ENCODE measurements at regions not wholly inside any gene's neighbourhood (a gene's known extent, or its start where the extent isn't known, plus 50 kb on each side); places are given as distances from the start of the nearest gene placed in this dataset.

DNA sequence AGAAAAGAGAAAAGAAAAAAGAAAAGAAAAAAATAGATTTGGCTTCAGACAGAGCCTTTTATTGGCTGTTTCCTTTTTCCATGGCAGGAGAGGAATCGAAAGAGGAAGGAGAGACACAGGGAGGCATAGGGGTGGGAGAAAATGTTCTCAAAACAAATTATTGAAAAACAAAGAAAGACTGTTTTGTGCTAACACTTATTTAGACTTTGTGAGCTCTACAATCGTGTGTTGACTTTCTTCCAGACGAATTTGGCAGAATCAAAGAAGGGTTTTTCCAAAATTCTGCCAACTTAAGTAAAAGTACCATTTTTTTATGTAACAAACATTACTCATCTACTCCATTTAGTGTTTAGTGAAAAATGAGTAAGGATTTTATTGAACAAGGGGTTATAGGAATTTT lies 982.2 kb downstream of the REEP3 start:
- DNase-seq = no peak

DNA sequence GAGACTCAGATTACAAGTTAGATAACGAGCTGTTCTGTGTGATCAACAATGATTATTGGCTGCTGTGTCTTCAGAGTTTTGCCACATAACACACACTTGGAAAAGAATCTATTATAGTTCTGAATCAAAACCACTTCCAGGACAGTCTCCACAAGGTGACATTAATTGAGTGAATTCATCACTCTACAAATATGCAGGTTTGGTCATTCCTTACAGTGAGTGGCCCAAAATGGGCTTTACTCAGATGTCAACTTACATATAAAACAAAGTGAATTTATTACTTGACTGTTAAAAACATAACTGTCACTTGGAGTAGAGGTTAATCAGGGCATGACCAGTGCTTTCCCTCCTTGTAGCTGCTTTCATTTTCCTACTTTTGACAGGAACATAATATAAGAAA lies 984.3 kb downstream of the REEP3 start:
- no peak for DNase-seq

DNA sequence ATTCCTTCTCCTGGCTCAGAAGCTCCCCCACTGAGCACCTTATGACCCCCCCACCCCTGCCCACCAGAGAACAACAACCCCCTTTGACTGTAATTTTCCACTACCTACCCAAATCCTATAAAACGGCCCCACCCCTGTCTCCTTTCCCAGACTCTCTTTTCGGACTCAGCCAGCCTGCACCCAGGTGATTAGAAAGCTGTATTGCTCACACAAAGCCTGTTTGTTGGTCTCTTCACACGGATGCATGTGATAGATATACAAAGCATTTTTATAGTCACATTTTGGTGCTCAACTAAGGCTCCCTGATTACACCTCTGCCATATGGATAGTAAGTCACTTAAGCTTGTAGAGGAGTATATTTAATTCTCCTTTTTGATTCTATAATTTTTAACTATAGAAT lies 985.8 kb downstream of the REEP3 start:
- DNase-seq = no peak

DNA sequence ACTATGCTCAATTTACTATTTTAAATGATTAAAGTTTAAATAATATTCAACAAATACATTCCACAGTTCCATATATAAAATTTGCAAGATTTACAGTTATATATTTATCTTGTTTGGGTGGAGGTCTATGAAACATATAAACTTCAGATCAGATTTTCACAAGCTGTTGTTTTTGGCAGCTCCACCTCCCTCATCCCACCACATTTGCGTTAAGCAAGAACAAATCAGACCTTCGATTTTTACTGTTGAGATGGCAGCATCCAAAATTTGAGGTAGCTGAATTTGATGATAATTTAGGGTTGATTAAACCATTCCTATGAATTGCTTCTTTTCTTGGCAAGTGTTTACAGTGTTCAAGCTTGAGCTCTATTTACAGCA lies 986.4 kb downstream of the REEP3 start:
- DNase-seq = no peak

DNA sequence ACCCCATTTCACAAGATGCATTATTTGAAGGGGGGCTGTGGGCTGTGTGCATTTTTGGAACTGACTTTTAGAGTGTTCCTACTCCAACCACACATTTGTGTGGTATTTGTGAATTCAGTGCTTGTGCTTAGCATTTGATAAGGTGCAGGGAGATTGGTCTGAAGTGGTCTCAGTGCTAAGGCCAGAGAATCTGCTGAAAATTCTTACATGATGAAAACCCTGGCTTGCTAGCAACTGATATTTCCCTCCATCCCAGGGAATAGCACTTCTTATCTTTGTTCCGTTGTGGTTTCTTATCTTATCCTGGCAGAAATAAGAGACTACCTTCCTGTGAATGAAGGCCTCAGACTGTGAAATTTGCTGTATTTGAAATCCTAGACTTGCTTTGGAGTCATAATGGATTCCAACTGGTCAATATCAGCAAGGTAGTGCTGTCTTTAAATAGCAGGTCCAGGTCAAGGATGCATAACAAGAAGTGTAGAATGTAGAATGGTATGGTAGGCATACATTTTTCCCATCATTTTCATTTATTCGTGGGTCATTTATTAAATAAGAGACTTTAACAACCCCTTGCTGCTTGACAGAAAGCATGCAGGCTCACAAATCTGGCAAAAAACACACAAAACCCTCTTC lies 986.9 kb downstream of the REEP3 start:
- no peak for DNase-seq

DNA sequence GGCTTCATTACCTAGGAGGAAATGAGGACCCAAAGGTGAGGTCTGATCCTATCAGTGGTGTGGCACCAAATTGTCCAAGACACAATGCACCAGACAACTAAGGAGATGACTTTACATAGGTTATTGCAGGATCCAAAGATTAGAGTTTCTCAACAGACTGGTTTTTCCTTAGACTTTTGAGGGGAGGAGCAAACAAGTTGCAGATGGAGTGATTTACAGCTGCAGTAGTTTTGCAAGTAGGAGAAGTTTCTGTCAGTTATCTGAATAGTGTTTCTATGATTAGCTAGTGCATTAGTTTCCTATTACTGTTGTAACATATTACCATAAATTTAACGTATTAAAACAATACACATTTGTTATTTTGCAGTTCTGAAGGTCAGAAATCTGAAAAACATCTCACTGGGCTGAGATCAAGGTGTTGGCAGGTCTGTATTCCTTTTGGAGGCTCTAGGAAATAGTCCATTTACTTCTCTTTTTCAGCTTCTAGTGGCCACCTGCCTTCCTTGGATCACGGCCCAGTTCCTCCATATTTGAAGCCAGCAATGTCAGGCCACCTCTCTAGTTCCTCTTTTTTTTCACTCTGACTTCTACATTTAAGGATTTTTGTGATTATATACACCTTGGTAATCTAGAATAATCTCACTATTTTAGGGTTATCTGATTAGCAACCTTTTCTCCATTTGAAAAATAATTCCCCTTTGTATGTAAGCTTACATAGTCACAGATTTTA lies 994.9 kb downstream of the REEP3 start:
- peak in 2 of 3 donors; percentile 6 to 8 for DNase-seq

DNA sequence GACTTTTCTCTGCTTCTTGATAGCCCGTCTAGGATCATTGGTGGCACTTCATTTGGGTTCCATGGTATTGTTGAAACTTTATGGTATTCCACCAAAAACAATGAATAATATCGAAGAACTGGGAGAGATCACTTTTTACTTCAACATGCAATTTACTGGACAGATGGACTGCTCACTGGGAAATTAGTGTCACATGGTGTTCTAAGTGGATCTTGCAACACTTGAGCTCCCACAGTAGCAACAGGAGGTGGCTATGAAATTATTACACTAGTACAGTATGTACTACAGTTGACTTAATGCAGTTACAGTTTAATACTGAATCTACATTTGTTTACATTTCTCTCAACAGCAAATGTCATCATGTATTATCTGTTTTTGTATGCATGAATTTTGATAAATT lies 997.3 kb downstream of the REEP3 start:
- DNase-seq = no peak

- no peak for DNase-seq
These were observed 998.2 kb downstream of the REEP3 start for GRCh38 chr10:64519427-64519826.

DNA sequence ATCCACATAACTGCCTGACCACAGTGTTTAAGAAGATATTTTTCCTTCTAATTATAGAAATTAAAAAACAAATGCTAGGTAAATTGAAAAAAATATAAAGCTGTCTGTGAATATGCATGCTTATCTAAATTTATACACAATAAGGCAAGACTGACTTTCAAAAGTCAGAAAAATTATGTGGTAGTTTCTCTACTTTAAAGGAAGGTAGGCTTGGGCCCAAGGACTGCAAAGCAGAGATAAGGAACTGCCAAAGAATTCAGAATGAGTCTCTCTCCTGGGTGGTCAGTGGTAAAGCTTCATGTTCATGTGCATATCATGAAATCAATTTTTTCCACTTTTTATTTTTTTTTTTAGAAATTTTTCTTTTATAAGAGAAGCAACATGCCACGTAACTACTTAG lies 998.6 kb downstream of the REEP3 start:
- DNase-seq = no peak

GRCh38 chr10:64523065-64523759 lies 1002.0 kb downstream of the REEP3 start:
- DNase-seq = no peak

DNA sequence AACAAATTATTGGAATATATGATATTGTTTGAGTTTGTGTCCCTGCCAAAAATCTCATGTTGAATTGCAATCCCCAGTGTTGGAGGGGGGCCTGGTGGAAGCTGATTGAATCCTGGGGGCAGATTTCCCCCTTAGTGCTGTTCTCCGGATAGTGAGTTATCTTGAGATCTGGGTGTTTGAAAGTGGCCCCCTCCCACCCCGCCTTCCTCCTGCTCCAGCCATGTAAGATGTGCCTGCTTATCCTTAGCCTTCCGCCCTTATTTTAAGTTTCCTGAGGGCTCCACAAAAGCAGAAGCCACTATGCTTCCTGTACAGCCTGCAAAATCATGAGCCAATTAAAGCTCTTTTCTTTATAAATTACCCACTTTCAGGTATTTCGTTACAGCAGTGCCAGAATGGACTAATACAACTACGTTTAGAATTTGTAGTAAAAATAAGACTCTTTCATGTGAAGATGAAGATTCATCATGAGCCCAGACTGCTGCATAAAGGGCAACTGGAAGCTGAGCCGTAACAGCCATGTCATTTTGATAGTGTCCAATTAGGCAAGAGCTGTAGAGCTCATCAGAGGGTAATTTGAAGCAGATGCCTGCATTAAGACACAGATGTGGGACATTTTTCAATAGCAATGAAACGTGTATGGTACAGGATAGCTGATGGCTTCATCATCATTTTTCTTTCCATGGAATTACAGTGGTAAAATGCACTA lies 1007.2 kb downstream of the REEP3 start:
- DNase-seq = no peak

GRCh38 chr10:64529003-64529350 lies 1007.8 kb downstream of the REEP3 start:
- DNase-seq = no peak

DNA sequence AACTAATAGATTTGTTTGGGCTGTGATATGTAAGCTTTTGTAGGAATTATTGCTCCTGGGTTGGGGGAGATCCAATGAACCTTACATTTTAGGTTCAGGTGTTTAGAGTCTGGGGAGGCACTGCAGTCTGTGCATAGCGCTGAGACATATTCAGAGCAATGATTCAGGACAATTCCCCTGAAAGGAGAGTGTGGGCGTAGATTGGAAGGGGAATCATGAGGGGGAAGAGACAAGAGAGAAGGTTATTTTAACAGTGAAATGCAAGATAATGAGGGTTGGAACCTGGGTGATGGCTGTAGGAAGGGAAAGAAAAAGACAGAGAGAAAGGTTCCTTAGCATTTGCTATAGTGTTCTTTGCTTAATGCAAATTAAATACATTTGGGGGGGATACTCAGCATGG lies 1013.4 kb downstream of the REEP3 start:
- no peak for DNase-seq

- no peak for DNase-seq
These were observed 1014.1 kb downstream of the REEP3 start for GRCh38 chr10:64535131-64535867.

- no peak for DNase-seq
These were observed 1015.9 kb downstream of the REEP3 start for GRCh38 chr10:64537112-64537511.

DNA sequence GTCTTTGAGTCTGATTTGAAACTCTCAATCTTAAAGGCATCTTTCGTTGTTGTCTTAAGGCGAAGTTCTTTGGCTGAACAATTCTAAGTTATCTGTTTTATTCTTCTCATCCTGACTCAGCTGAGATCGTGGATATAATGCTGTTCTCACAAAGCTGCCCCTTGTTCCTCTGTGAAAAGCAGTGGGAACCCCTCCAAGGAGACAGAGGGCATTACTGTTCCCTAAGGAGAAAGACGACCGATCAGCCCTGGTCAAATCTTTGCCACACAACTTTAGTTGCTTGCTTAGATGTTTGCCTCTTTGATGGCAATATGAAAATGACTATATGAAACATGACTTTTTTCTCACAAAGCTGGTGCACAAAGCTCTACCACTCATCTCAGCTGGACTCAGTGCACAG lies 1016.7 kb downstream of the REEP3 start:
- DNase-seq = no peak

DNA sequence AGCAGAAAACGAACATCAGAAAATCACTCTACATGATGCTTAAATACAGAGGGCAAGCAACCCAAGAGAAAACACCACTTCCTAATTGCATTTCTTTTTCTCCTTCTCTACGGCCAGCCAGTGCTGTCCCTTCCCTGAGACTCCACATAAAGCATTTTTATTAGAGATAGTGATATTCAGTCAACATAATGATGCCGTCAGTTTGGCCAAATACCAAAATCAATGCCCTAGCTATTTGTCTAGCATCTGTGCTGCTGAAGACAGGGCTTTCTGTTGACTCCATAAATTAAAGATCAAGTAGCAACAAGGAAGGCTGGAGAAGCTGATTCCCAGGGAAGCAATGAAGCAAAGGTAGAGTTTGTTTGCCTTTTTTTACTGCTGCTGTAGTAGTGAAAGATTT lies 1024.9 kb downstream of the REEP3 start:
- no peak for DNase-seq

DNA sequence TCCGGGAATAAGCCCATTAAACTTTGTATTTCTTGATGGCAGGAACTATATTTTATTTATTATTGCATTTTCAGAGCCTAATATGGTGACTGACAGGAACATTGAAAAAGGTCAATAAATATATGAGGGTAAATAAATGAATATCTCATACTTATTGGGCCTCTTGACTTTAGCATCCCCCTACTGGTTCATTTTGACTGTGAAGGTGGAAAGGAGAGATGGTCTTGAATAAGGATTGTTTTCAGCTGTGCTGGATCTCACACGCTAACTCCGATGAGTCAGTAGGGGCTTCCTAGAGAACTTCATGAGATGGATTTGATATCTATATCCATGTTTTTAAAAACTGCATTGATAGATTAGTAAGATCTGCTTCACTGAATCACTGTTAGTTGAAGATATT lies 1026.0 kb downstream of the REEP3 start:
- DNase-seq = no peak

GRCh38 chr10:64555666-64556065 lies 1034.5 kb downstream of the REEP3 start:
- no peak for DNase-seq

- no peak for DNase-seq
These were observed 1037.1 kb downstream of the REEP3 start for GRCh38 chr10:64558094-64558835.

DNA sequence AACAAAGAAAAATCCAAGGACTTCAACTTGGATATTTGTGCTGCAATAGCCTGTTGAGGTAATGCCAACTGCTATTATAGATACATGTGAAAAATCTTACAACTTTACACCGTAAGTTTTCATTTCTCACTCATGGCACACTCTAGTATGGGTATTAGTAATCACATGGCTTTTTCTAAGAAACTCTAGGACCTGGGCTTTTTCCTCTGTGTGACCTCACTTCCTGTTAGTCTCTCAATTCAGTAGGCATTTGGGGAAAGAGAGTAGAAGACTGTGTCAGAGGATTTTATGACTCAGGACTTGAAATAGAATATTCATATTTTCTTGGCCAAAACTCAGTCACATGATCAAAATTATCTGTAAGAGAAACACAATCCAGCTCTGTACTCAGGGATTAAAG lies 1049.9 kb downstream of the REEP3 start:
- no peak for DNase-seq
